WTC11 (cell line): ENCODE measurements at regions not wholly inside any gene's neighbourhood (a gene's known extent, or its start where the extent isn't known, plus 50 kb on each side); places are given as distances from the start of the nearest gene placed in this dataset.

Source experiments
- ATAC-seq: fragments of 200-7000 bp; cut with Tn5 transposase; 2 replicates; pipeline ENCODE4 v1.10.0; 2021; ENCODE audit warnings: mild to moderate bottlenecking, moderate library complexity
- CTCF ChIA-PET: fragments of 300-600 bp; sonication (Branson Sonifier 250); formaldehyde crosslinking; loops from one replicate; lab custom pipeline; 2021; ENCODE audit warnings: antibody characterized with exemption; lab: Charles Lee
- POLR2A ChIA-PET: fragments of 350-600 bp; sonication (Branson Sonifier 250); formaldehyde crosslinking; loops from one replicate; lab custom pipeline; 2021; ENCODE audit warnings: antibody characterized with exemption; lab: Charles Lee
- DNase-seq: peaks from one replicate; pipeline ENCODE4 v3.0.0; 2021; ENCODE audit warnings: low spot score
- H3K27ac Mint-ChIP-seq: 2 replicates; pipeline ENCODE4 v1.8.0; 2021; ENCODE audit warnings: mixed read lengths
- H3K27me3 Mint-ChIP-seq: 2 replicates; pipeline ENCODE4 v1.8.0; 2021; ENCODE audit warnings: low read depth, mild to moderate bottlenecking, moderate library complexity, mixed read lengths
- H3K36me3 Mint-ChIP-seq: 2 replicates; pipeline ENCODE4 v1.8.0; 2021; ENCODE audit warnings: mixed read lengths
- H3K4me1 Mint-ChIP-seq: 2 replicates; pipeline ENCODE4 v1.8.0; 2022; ENCODE audit warnings: mixed read lengths
- H3K4me3 Mint-ChIP-seq: 2 replicates; pipeline ENCODE4 v1.8.0; 2021; ENCODE audit warnings: mild to moderate bottlenecking, moderate library complexity, mixed read lengths
- H3K9me3 Mint-ChIP-seq: 2 replicates; pipeline ENCODE4 v1.8.0; 2021; ENCODE audit warnings: mixed read lengths
- AFF4 ChIP-seq: sonication (generic); formaldehyde crosslinking; IDR thresholded peaks from 2 replicates; pipeline ENCODE4 v1.8.1; 2023; ENCODE audit warnings: mild to moderate bottlenecking, missing genetic modification reagents, borderline replicate concordance
- ATF1 ChIP-seq: sonication (generic); formaldehyde crosslinking; IDR thresholded peaks from 2 replicates; pipeline ENCODE4 v1.8.1; 2023; ENCODE audit warnings: mild to moderate bottlenecking, moderate library complexity, missing genetic modification reagents
- CBFB ChIP-seq: sonication (generic); formaldehyde crosslinking; IDR thresholded peaks from 2 replicates; pipeline ENCODE4 v1.8.1; 2022; ENCODE audit warnings: mild to moderate bottlenecking, low read depth, missing genetic modification reagents
- ERG ChIP-seq: fragments of 250-450 bp; sonication (Bioruptor Pico); IDR thresholded peaks from 2 replicates; pipeline ENCODE4 v1.8.0; 2021; ENCODE audit warnings: mild to moderate bottlenecking
- ESRRA ChIP-seq: sonication (generic); formaldehyde crosslinking; IDR thresholded peaks from 2 replicates; pipeline ENCODE4 v1.8.1; 2022; ENCODE audit warnings: mild to moderate bottlenecking, missing genetic modification reagents, borderline replicate concordance
- FOXJ3 ChIP-seq: sonication (generic); formaldehyde crosslinking; IDR thresholded peaks from 2 replicates; pipeline ENCODE4 v1.9.0; 2021; ENCODE audit warnings: missing genetic modification reagents, mild to moderate bottlenecking, borderline replicate concordance
- IRF2 ChIP-seq: sonication (generic); formaldehyde crosslinking; IDR thresholded peaks from 2 replicates; pipeline ENCODE4 v1.8.0; 2022; ENCODE audit warnings: low read depth, missing genetic modification reagents, borderline replicate concordance
- JAZF1 ChIP-seq: fragments of 250-450 bp; sonication (Bioruptor Pico); IDR thresholded peaks from 2 replicates; pipeline ENCODE4 v1.9.0; 2021; ENCODE audit warnings: moderate library complexity, mild to moderate bottlenecking, inconsistent platforms
- NFE2L1 ChIP-seq: sonication (generic); formaldehyde crosslinking; IDR thresholded peaks from 2 replicates; pipeline ENCODE4 v1.8.1; 2023; ENCODE audit warnings: missing genetic modification reagents
- NR2C2 ChIP-seq: sonication (generic); formaldehyde crosslinking; IDR thresholded peaks from 2 replicates; pipeline ENCODE4 v1.8.0; 2022; ENCODE audit warnings: mild to moderate bottlenecking, missing genetic modification reagents
- OVOL2 ChIP-seq: fragments of 250-450 bp; sonication (Bioruptor Pico); IDR thresholded peaks from 2 replicates; pipeline ENCODE4 v1.9.0; 2021; ENCODE audit warnings: mild to moderate bottlenecking, borderline replicate concordance
- PRDM15 ChIP-seq: sonication (generic); formaldehyde crosslinking; IDR thresholded peaks from 2 replicates; pipeline ENCODE4 v1.8.0; 2022; ENCODE audit warnings: missing genetic modification reagents
- TEAD4 ChIP-seq: sonication (generic); formaldehyde crosslinking; IDR thresholded peaks from 2 replicates; pipeline ENCODE4 v1.8.0; 2022; ENCODE audit warnings: mild to moderate bottlenecking, missing genetic modification reagents
- ZNF396 ChIP-seq: fragments of 250-450 bp; sonication (Bioruptor Pico); IDR thresholded peaks from 2 replicates; pipeline ENCODE4 v1.8.0; 2021; ENCODE audit warnings: mild to moderate bottlenecking, moderate library complexity, borderline replicate concordance
- ZNF423 ChIP-seq: fragments of 250-450 bp; sonication (Bioruptor Pico); IDR thresholded peaks from 2 replicates; pipeline ENCODE4 v2.1.2; 2022; ENCODE audit warnings: mild to moderate bottlenecking, moderate library complexity
- ZNF512 ChIP-seq: sonication (generic); formaldehyde crosslinking; IDR thresholded peaks from 2 replicates; pipeline ENCODE4 v1.8.1; 2022; ENCODE audit warnings: missing genetic modification reagents, borderline replicate concordance
- TF ChIP-seq, protein P1 (sequence below): sonication (generic); formaldehyde crosslinking; IDR thresholded peaks from 2 replicates; pipeline ENCODE4 v1.8.0; 2023; ENCODE audit warnings: missing genetic modification reagents
- TF ChIP-seq, protein P2 (sequence below): sonication (generic); formaldehyde crosslinking; IDR thresholded peaks from 2 replicates; pipeline ENCODE4 v1.8.1; 2023; ENCODE audit warnings: mild to moderate bottlenecking, missing genetic modification reagents

- Mint-ChIP-seq H3K4me3 (no peak overlapping the region), H3K27me3 (no peaks in the 10 kb centered on the region), H3K27ac (peak overlapping the region; percentile 78), H3K9me3 (no peaks in the 10 kb centered on the region), H3K4me1 (peaks cover 14% of the 10 kb centered on the region)
- DNase-seq, result no peak
- POLR2A ChIA-PET, result interaction anchor here (0.7 kb wide), 1 partner anchor 79 kb away, joined by 5 read pairs; no protein-coding TSS in a partner anchor
- no peak for TF ChIP-seq ZNF423 (CRISPR knock-in tag)
- TF ChIP-seq JAZF1 (CRISPR knock-in tag), result no peak
- no peak for TF ChIP-seq ESRRA (CRISPR knock-in tag)
- no peak for TF ChIP-seq TEAD4 (CRISPR knock-in tag)
- TF ChIP-seq OVOL2, result no peak
- no peak for TF ChIP-seq FOXJ3 (CRISPR knock-in tag)
- TF ChIP-seq NFE2L1 (CRISPR knock-in tag), result no peak
- no peak for TF ChIP-seq ZNF396
- TF ChIP-seq NR2C2 (CRISPR knock-in tag), result no peak
- no peak for TF ChIP-seq PRDM15 (CRISPR knock-in tag)
- TF ChIP-seq ZNF512 (CRISPR knock-in tag), result no peak
- no peak for TF ChIP-seq AFF4 (CRISPR knock-in tag)
- no peak for TF ChIP-seq CBFB (CRISPR knock-in tag)
- TF ChIP-seq ERG, result no peak
- TF ChIP-seq, protein P1, sequence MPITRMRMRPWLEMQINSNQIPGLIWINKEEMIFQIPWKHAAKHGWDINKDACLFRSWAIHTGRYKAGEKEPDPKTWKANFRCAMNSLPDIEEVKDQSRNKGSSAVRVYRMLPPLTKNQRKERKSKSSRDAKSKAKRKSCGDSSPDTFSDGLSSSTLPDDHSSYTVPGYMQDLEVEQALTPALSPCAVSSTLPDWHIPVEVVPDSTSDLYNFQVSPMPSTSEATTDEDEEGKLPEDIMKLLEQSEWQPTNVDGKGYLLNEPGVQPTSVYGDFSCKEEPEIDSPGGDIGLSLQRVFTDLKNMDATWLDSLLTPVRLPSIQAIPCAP (CRISPR knock-in tag), result no peak
- TF ChIP-seq ATF1 (CRISPR knock-in tag), result no peak
- no peak for TF ChIP-seq IRF2 (CRISPR knock-in tag)
- TF ChIP-seq, protein P2, sequence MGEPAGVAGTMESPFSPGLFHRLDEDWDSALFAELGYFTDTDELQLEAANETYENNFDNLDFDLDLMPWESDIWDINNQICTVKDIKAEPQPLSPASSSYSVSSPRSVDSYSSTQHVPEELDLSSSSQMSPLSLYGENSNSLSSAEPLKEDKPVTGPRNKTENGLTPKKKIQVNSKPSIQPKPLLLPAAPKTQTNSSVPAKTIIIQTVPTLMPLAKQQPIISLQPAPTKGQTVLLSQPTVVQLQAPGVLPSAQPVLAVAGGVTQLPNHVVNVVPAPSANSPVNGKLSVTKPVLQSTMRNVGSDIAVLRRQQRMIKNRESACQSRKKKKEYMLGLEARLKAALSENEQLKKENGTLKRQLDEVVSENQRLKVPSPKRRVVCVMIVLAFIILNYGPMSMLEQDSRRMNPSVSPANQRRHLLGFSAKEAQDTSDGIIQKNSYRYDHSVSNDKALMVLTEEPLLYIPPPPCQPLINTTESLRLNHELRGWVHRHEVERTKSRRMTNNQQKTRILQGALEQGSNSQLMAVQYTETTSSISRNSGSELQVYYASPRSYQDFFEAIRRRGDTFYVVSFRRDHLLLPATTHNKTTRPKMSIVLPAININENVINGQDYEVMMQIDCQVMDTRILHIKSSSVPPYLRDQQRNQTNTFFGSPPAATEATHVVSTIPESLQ (CRISPR knock-in tag), result no peak
- TF ChIP-seq, all 79 proteins: peak for 0
- no peaks in the 10 kb centered on the region for H3K36me3 Mint-ChIP-seq
- CTCF ChIA-PET, result interaction anchor here (0.6 to 1.1 kb wide), 2 partner anchors 33 to 152 kb away, joined by 3 to 4 read pairs; no protein-coding TSS in a partner anchor
- no peak for ATAC-seq
Measured at GRCh38 chr5:154654486-154655371, 100.4 kb upstream of the LARP1 start.
